ENCODE measurements at regions not wholly inside any gene's neighbourhood (a gene's known extent, or its start where the extent isn't known, plus 50 kb on each side); places are given as distances from the start of the nearest gene placed in this dataset.
A peak's percentile ranks its signal among the peaks of the same experiment; 100 is the strongest.
"Not testable (repeated sequence)": the region's sequence is repeated elsewhere in the genome, so short reads cannot be mapped to it uniquely, and the experiment has no call there.

GRCh38 chr4:124937993-124938392 lies 225.5 kb upstream of the ANKRD50 start:
- no peak for DNase-seq

- DNase-seq: peak; percentile 34
Measured at GRCh38 chr4:124936427-124936826, 223.9 kb upstream of the ANKRD50 start.

GRCh38 chr4:124934916-124935315 lies 222.4 kb upstream of the ANKRD50 start:
- DNase-seq: no peak

- no peak for DNase-seq
Measured at GRCh38 chr4:124933521-124933920, 221.0 kb upstream of the ANKRD50 start.

GRCh38 chr4:124932447-124932846 lies 219.9 kb upstream of the ANKRD50 start:
- DNase-seq: no peak

GRCh38 chr4:124931050-124931449 lies 218.5 kb upstream of the ANKRD50 start:
- no peak for DNase-seq

GRCh38 chr4:124922748-124923147 lies 210.2 kb upstream of the ANKRD50 start:
- not testable (repeated sequence) for DNase-seq

GRCh38 chr4:124918559-124919122 lies 206.1 kb upstream of the ANKRD50 start:
- no peak for DNase-seq

GRCh38 chr4:124915073-124915472 lies 202.5 kb upstream of the ANKRD50 start:
- no peak for DNase-seq

- no peak for DNase-seq
Measured at GRCh38 chr4:124913237-124913636, 200.7 kb upstream of the ANKRD50 start.

- DNase-seq: no peak
Measured at GRCh38 chr4:124910327-124910726, 197.8 kb upstream of the ANKRD50 start.

- DNase-seq: no peak
Measured at GRCh38 chr4:124907881-124908280, 195.3 kb upstream of the ANKRD50 start.

- DNase-seq: no peak
Measured at GRCh38 chr4:124905441-124905840, 192.9 kb upstream of the ANKRD50 start.

GRCh38 chr4:124904723-124905388 lies 192.3 kb upstream of the ANKRD50 start:
- no peak for DNase-seq

- DNase-seq: peak; percentile 65
Measured at GRCh38 chr4:124903995-124904722, 191.6 kb upstream of the ANKRD50 start.

- DNase-seq: no peak
Measured at GRCh38 chr4:124902001-124902515, 189.5 kb upstream of the ANKRD50 start.

- DNase-seq: no peak
Measured at GRCh38 chr4:124899997-124900396, 187.5 kb upstream of the ANKRD50 start.

GRCh38 chr4:124890522-124890921 lies 178.0 kb upstream of the ANKRD50 start:
- no peak for DNase-seq

GRCh38 chr4:124887739-124888138 lies 175.2 kb upstream of the ANKRD50 start:
- no peak for DNase-seq

GRCh38 chr4:124884316-124884715 lies 171.8 kb upstream of the ANKRD50 start:
- no peak for DNase-seq

GRCh38 chr4:124883632-124884031 lies 171.1 kb upstream of the ANKRD50 start:
- no peak for DNase-seq

- no peak for DNase-seq
Measured at GRCh38 chr4:124879195-124879594, 166.7 kb upstream of the ANKRD50 start.

GRCh38 chr4:124874172-124874450 lies 161.6 kb upstream of the ANKRD50 start:
- no peak for DNase-seq

Measured in NCI-H524 treated with DMSO at 0.1 percent for 48 hours (cell line).